DND-41 (cell line): ENCODE measurements at regions not wholly inside any gene's neighbourhood (a gene's known extent, or its start where the extent isn't known, plus 50 kb on each side); places are given as distances from the start of the nearest gene placed in this dataset.
"Not testable (repeated sequence)": the region's sequence is repeated elsewhere in the genome, so short reads cannot be mapped to it uniquely, and the experiment has no call there.

Experiments
- ATAC-seq: fragments of 200-7000 bp; cut with Tn5 transposase; 3 replicates; pipeline ENCODE4 v1.9.1; 2021; ENCODE audit warnings: low read depth; ENCODE audit not compliant: insufficient read depth
- DNase-seq: peaks from one replicate; pipeline ENCODE4 v3.0.0-alpha.2; 2020
- H2AFZ ChIP-seq: 2 replicates; pipeline ENCODE4 v1.6.0; 2012; ENCODE audit warnings: low read depth, low read length
- H3K27ac ChIP-seq: 2 replicates; pipeline ENCODE4 v1.5.1; 2012; ENCODE audit warnings: low read length, inconsistent platforms
- H3K27me3 ChIP-seq: fragments of 200-600 bp; sonication (generic); 2 replicates; pipeline ENCODE4 v1.6.0; 2012; ENCODE audit warnings: low read length, mild to moderate bottlenecking, inconsistent platforms; ENCODE audit not compliant: insufficient read depth, poor library complexity
- H3K36me3 ChIP-seq: 2 replicates; pipeline ENCODE4 v1.5.1; 2012; ENCODE audit warnings: low read length, inconsistent platforms; ENCODE audit not compliant: insufficient read depth
- H3K4me1 ChIP-seq: 2 replicates; pipeline ENCODE4 v1.5.1; 2012; ENCODE audit warnings: mild to moderate bottlenecking, low read length; ENCODE audit not compliant: insufficient read depth
- H3K4me2 ChIP-seq: 2 replicates; pipeline ENCODE4 v1.6.0; 2012; ENCODE audit warnings: mild to moderate bottlenecking, moderate library complexity, low read length, inconsistent platforms; ENCODE audit not compliant: insufficient read depth
- H3K4me3 ChIP-seq, 2 experiments: fragments of 200-600 bp in 1 of 2; shearing (Covaris generic) in 1 of 2; 2 replicates each; pipeline ENCODE4 v1.5.1; 2012 to 2016; ENCODE audit warnings: inconsistent platforms in 2 of 2, low read length in 2 of 2, mild to moderate bottlenecking in 2 of 2, low read depth in 1 of 2, moderate library complexity in 1 of 2
- H3K79me2 ChIP-seq: 2 replicates; pipeline ENCODE4 v1.6.0; 2012; ENCODE audit warnings: low read length, inconsistent platforms; ENCODE audit not compliant: insufficient read depth
- H3K9ac ChIP-seq: 2 replicates; pipeline ENCODE4 v1.6.0; 2012; ENCODE audit warnings: low read depth, mild to moderate bottlenecking, inconsistent platforms, low read length, moderate library complexity
- H3K9me3 ChIP-seq: 2 replicates; pipeline ENCODE4 v1.5.1; 2012; ENCODE audit warnings: low read length, moderate library complexity, mild to moderate bottlenecking, inconsistent platforms; ENCODE audit not compliant: insufficient read depth, severe bottlenecking
- H4K20me1 ChIP-seq: 2 replicates; pipeline ENCODE4 v1.6.0; 2012; ENCODE audit warnings: low read length; ENCODE audit not compliant: insufficient read depth
- EZH2 ChIP-seq: IDR thresholded peaks from 3 replicates; pipeline ENCODE4 v1.6.1; 2012; ENCODE audit warnings: borderline replicate concordance, low read depth, mild to moderate bottlenecking, moderate library complexity, low read length, inconsistent platforms; ENCODE audit not compliant: severe bottlenecking
- TF ChIP-seq, protein P1 (sequence below): IDR thresholded peaks from 2 replicates; pipeline ENCODE4 v1.5.1; 2012; ENCODE audit warnings: borderline replicate concordance, low read length, moderate library complexity, mild to moderate bottlenecking; ENCODE audit not compliant: poor library complexity, severe bottlenecking; ENCODE audit errors: extremely low read depth

DNA sequence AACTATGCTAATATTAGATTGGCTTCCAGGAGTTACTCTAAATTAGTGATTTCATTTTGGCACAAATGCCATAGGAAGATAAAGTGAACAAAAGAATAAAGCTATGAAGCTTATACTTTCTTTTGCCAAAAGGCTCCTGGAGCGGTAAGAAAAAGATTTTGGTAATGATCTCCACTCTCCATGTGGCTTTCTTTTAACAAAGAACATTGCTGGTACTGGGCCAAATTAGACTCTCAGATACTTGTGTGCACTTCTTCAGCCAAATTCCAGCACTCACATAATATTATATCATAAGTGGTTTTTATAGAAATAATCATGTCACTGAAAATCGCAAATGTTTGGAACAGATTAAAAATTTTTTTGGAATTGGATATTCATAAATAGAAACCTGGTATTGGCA is 142.4 kb upstream of the FGF13 start:
- no peaks in the 10 kb centered on the region for H3K4me1 ChIP-seq
- H3K79me2 ChIP-seq, result no peaks in the 10 kb centered on the region
- H3K36me3 ChIP-seq, result no peaks in the 10 kb centered on the region
- no peaks in the 10 kb centered on the region for H3K27me3 ChIP-seq
- no peaks in the 10 kb centered on the region for H4K20me1 ChIP-seq
- ATAC-seq, result no peak
- H3K4me3 ChIP-seq, result no peak overlapping the region
- no peaks in the 10 kb centered on the region for H3K9me3 ChIP-seq
- H3K9ac ChIP-seq, result no peak overlapping the region
- no peak overlapping the region for H3K27ac ChIP-seq
- no peak overlapping the region for H3K4me2 ChIP-seq
- H2AFZ ChIP-seq, result no peak overlapping the region
- DNase-seq, result no peak
- TF ChIP-seq, protein P1, sequence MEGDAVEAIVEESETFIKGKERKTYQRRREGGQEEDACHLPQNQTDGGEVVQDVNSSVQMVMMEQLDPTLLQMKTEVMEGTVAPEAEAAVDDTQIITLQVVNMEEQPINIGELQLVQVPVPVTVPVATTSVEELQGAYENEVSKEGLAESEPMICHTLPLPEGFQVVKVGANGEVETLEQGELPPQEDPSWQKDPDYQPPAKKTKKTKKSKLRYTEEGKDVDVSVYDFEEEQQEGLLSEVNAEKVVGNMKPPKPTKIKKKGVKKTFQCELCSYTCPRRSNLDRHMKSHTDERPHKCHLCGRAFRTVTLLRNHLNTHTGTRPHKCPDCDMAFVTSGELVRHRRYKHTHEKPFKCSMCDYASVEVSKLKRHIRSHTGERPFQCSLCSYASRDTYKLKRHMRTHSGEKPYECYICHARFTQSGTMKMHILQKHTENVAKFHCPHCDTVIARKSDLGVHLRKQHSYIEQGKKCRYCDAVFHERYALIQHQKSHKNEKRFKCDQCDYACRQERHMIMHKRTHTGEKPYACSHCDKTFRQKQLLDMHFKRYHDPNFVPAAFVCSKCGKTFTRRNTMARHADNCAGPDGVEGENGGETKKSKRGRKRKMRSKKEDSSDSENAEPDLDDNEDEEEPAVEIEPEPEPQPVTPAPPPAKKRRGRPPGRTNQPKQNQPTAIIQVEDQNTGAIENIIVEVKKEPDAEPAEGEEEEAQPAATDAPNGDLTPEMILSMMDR, result no peak
- TF ChIP-seq EZH2, result no peak

GRCh38 chrX:138849521-138849920 is 138.0 kb upstream of the FGF13 start:
- TF ChIP-seq EZH2, result no peak
- TF ChIP-seq, protein P1, result no peak
- no peak for ATAC-seq
- no peaks in the 10 kb centered on the region for H3K27me3 ChIP-seq

DNA sequence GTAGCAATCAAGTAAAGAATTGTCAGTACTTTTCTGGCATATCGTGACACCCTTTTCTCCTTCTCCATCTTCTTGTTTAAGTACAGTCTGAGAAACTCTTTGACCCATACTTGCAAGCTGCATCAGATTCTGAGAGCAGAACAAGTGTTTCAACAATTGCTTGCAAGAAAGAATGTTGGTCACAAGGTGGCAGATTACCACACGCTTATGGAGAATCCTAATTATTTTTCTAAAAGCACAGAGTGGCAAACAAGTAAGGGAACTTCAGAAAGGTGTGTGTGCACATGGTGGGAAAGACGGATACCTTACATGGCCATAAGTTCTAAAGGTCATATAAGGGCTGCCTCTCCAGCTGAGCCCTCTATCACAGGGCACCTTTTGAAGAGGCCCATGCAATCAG is 136.4 kb upstream of the FGF13 start:
- Histone ChIP-seq H3K9me3 (no peaks in the 10 kb centered on the region), H3K4me3 (no peak overlapping the region), H3K4me2 (no peak overlapping the region), H3K36me3 (no peaks in the 10 kb centered on the region), H3K27ac (no peak overlapping the region), H3K4me1 (no peaks in the 10 kb centered on the region), H4K20me1 (no peaks in the 10 kb centered on the region), H3K79me2 (no peaks in the 10 kb centered on the region), H2AFZ (no peak overlapping the region), H3K9ac (no peak overlapping the region), H3K27me3 (no peaks in the 10 kb centered on the region)
- ATAC-seq (no peak), DNase-seq (no peak)
- TF ChIP-seq, protein P1, result no peak
- no peak for TF ChIP-seq EZH2

More at GRCh38 chrX:138849521-138849920, 138.0 kb upstream of the FGF13 start:
- Histone ChIP-seq H3K9me3 (no peaks in the 10 kb centered on the region), H3K4me3 (no peak overlapping the region), H2AFZ (no peak overlapping the region), H3K79me2 (no peaks in the 10 kb centered on the region), H4K20me1 (no peaks in the 10 kb centered on the region), H3K27ac (no peak overlapping the region), H3K9ac (no peak overlapping the region), H3K36me3 (no peaks in the 10 kb centered on the region), H3K4me2 (no peak overlapping the region), H3K4me1 (no peaks in the 10 kb centered on the region)
- DNase-seq, result no peak

GRCh38 chrX:138845786-138846185 is 134.3 kb upstream of the FGF13 start:
- ATAC-seq, result no peak
- Histone ChIP-seq H3K9ac (no peak overlapping the region), H3K79me2 (no peaks in the 10 kb centered on the region), H4K20me1 (no peaks in the 10 kb centered on the region), H3K27me3 (no peaks in the 10 kb centered on the region), H3K4me1 (no peaks in the 10 kb centered on the region), H3K4me3 (no peak overlapping the region), H3K4me2 (no peak overlapping the region), H3K27ac (no peak overlapping the region), H3K9me3 (no peaks in the 10 kb centered on the region), H3K36me3 (no peaks in the 10 kb centered on the region), H2AFZ (no peak overlapping the region)
- DNase-seq, result no peak
- TF ChIP-seq EZH2, result no peak
- TF ChIP-seq, protein P1, result no peak

DNA sequence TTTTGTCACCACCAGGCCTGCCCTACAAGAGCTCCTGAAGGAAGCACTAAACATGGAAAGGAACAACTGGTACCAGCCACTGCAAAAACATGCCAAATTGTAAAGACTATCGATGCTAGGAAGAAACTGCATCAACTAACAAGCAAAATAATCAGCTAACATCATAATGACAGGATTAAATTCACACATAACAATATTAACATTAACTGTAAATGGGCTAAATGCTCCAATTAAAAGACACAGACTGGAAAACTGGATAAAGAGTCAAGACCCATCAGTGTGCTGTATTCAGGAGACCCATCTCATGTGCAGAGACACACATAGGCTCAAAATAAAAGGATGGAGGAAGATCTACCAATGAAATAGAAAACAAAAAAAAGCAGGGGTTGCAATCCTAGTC is 95.9 kb upstream of the FGF13 start:
- not testable (repeated sequence) for ATAC-seq, H2AFZ ChIP-seq, H3K27me3 ChIP-seq, H3K4me3 ChIP-seq, H3K9ac ChIP-seq, DNase-seq, H3K4me1 ChIP-seq, H4K20me1 ChIP-seq, H3K36me3 ChIP-seq, H3K9me3 ChIP-seq, H3K27ac ChIP-seq, H3K79me2 ChIP-seq, H3K4me2 ChIP-seq
